SK-N-SH treated with all-trans-retinoic acid at 6 μM for 48 hours (cell line): ENCODE measurements at regions not wholly inside any gene's neighbourhood (a gene's known extent, or its start where the extent isn't known, plus 50 kb on each side); places are given as distances from the start of the nearest gene placed in this dataset.
"Not testable (repeated sequence)": the region's sequence is repeated elsewhere in the genome, so short reads cannot be mapped to it uniquely, and the experiment has no call there.

Experiments
- ARNTL ChIP-seq: fragments of 450-650 bp; formaldehyde crosslinking; IDR thresholded peaks from 2 replicates; pipeline ENCODE4 v1.5.0; 2020; ENCODE audit warnings: low read depth, mild to moderate bottlenecking, moderate library complexity, borderline replicate concordance
- BACH2 ChIP-seq: fragments of 250-450 bp; sonication (Bioruptor Pico); IDR thresholded peaks from 2 replicates; pipeline ENCODE4 v1.9.0; 2021; ENCODE audit warnings: mild to moderate bottlenecking, borderline replicate concordance
- GLIS3 ChIP-seq: fragments of 250-450 bp; sonication (Bioruptor Pico); IDR thresholded peaks from 2 replicates; pipeline ENCODE4 v1.5.0; 2020; ENCODE audit warnings: mild to moderate bottlenecking, moderate library complexity
- ISL1 ChIP-seq: fragments of 250-450 bp; sonication (Bioruptor Pico); IDR thresholded peaks from 2 replicates; pipeline ENCODE4 v2.1.2; 2022; ENCODE audit warnings: mild to moderate bottlenecking, moderate library complexity
- TCF4 ChIP-seq: fragments of 250-450 bp; sonication (Bioruptor Pico); IDR thresholded peaks from 2 replicates; pipeline ENCODE4 v1.8.0; 2021; ENCODE audit warnings: mild to moderate bottlenecking, moderate library complexity, borderline replicate concordance
- ZC3H10 ChIP-seq: fragments of 250-450 bp; sonication (Bioruptor Pico); IDR thresholded peaks from 2 replicates; pipeline ENCODE4 v1.5.1; 2021; ENCODE audit warnings: mild to moderate bottlenecking, moderate library complexity
- ZFP30 ChIP-seq: fragments of 450-650 bp; formaldehyde crosslinking; IDR thresholded peaks from 2 replicates; pipeline ENCODE4 v1.5.0; 2022; ENCODE audit warnings: mild to moderate bottlenecking, moderate library complexity
- TF ChIP-seq, protein P1 (sequence below): fragments of 250-450 bp; sonication (Bioruptor Pico); IDR thresholded peaks from 2 replicates; pipeline ENCODE4 v1.5.1; 2020; ENCODE audit warnings: low read depth, mild to moderate bottlenecking, moderate library complexity
- TF ChIP-seq, protein P2 (sequence below): fragments of 250-450 bp; sonication (Bioruptor Pico); IDR thresholded peaks from 2 replicates; pipeline ENCODE4 v1.5.1; 2021; ENCODE audit warnings: mild to moderate bottlenecking, moderate library complexity

DNA sequence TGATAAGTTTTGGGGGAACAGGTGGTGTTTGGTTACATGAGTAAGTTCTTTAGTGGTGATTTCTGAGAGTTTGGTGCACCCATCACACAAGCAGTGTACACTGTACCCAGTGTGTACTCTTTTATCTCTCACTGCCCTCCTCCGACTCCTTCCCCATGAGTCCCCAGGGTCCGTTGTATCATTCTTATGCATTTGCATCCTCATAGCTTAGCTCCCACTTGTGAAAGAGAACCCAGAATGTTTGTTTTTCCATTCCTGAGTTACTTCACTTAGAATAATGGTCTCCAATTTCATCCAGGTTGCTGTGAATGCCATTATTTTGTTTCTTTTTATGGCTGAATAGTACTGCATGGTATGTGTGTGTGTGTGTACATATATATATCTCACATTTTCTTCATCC is 295.8 kb upstream of the GRAMD2B start:
- not testable (repeated sequence) for TF ChIP-seq ARNTL (CRISPR knock-in tag); BACH2 (CRISPR knock-in tag); ZC3H10 (CRISPR knock-in tag); TCF4; GLIS3; ISL1 (CRISPR knock-in tag); ZFP30 (CRISPR knock-in tag)
- TF ChIP-seq, protein P1, sequence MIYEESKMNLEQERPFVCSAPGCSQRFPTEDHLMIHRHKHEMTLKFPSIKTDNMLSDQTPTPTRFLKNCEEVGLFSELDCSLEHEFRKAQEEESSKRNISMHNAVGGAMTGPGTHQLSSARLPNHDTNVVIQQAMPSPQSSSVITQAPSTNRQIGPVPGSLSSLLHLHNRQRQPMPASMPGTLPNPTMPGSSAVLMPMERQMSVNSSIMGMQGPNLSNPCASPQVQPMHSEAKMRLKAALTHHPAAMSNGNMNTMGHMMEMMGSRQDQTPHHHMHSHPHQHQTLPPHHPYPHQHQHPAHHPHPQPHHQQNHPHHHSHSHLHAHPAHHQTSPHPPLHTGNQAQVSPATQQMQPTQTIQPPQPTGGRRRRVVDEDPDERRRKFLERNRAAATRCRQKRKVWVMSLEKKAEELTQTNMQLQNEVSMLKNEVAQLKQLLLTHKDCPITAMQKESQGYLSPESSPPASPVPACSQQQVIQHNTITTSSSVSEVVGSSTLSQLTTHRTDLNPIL (CRISPR knock-in tag): not testable (repeated sequence)
- TF ChIP-seq, protein P2, sequence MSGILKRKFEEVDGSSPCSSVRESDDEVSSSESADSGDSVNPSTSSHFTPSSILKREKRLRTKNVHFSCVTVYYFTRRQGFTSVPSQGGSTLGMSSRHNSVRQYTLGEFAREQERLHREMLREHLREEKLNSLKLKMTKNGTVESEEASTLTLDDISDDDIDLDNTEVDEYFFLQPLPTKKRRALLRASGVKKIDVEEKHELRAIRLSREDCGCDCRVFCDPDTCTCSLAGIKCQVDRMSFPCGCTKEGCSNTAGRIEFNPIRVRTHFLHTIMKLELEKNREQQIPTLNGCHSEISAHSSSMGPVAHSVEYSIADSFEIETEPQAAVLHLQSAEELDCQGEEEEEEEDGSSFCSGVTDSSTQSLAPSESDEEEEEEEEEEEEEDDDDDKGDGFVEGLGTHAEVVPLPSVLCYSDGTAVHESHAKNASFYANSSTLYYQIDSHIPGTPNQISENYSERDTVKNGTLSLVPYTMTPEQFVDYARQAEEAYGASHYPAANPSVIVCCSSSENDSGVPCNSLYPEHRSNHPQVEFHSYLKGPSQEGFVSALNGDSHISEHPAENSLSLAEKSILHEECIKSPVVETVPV (CRISPR knock-in tag): not testable (repeated sequence)
